Neural progenitor cell (in vitro differentiated cells): ENCODE measurements at regions not wholly inside any gene's neighbourhood (a gene's known extent, or its start where the extent isn't known, plus 50 kb on each side); places are given as distances from the start of the nearest gene placed in this dataset.

ENCODE experiments used
- EZH2phosphoT487 ChIP-seq: fragments of 200-600 bp; sonication (generic); IDR thresholded peaks from 2 replicates; pipeline ENCODE4 v1.6.1; 2017; ENCODE audit warnings: antibody characterized with exemption
- TF ChIP-seq, protein P1 (sequence below): fragments of 200-600 bp; sonication (generic); IDR thresholded peaks from 2 replicates; pipeline ENCODE4 v1.5.1; 2017; ENCODE audit warnings: antibody characterized with exemption, mild to moderate bottlenecking

DNA sequence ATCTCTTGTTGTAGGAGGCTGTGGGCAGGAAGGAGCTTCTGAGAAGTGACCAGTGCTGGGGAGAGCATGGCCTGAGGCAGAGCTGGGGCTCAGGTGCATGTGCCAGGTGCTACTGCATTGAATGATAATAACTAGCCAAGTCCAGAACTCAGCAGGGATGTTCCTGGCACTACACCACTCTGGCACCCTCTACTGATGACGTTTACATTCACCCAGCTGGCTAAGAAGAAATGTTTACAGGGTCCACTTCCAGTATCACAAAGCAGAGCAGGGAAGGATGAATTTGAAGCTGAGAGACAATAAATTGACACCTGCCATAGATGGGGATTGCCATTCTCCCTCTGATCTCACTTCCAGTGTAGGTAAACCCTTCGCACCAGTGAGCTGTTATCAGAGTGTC, 411.8 kb downstream of the SETD4 start:
- TF ChIP-seq, protein P1, sequence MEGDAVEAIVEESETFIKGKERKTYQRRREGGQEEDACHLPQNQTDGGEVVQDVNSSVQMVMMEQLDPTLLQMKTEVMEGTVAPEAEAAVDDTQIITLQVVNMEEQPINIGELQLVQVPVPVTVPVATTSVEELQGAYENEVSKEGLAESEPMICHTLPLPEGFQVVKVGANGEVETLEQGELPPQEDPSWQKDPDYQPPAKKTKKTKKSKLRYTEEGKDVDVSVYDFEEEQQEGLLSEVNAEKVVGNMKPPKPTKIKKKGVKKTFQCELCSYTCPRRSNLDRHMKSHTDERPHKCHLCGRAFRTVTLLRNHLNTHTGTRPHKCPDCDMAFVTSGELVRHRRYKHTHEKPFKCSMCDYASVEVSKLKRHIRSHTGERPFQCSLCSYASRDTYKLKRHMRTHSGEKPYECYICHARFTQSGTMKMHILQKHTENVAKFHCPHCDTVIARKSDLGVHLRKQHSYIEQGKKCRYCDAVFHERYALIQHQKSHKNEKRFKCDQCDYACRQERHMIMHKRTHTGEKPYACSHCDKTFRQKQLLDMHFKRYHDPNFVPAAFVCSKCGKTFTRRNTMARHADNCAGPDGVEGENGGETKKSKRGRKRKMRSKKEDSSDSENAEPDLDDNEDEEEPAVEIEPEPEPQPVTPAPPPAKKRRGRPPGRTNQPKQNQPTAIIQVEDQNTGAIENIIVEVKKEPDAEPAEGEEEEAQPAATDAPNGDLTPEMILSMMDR = no peak
- no peak for TF ChIP-seq EZH2phosphoT487
